ENCODE measurements at regions not wholly inside any gene's neighbourhood (a gene's known extent, or its start where the extent isn't known, plus 50 kb on each side); places are given as distances from the start of the nearest gene placed in this dataset.

- no peak for DNase-seq (ENCODE audit: low spot score in 2 of 2)
- intact Hi-C loops (cut with DNase I): no loop called here
- Histone ChIP-seq H3K27ac (no peak overlapping the region), H3K27me3 (no peaks in the 10 kb centered on the region), H3K9me3 (no peaks in the 10 kb centered on the region), H3K4me1 (no peaks in the 10 kb centered on the region), H3K4me3 (no peak overlapping the region), H3K36me3 (no peaks in the 10 kb centered on the region)
- TF ChIP-seq CTCF (IDR thresholded peaks at IDR 0.05): no peak
Measured at GRCh38 chr6:98516866-98517265, 317.5 kb upstream of the POU3F2 start.

GRCh38 chr6:98525860-98526259 lies 308.5 kb upstream of the POU3F2 start:
- no peak overlapping the region for H3K4me3 ChIP-seq
- intact Hi-C loops (cut with DNase I): no loop called here
- no peaks in the 10 kb centered on the region for H3K27me3 ChIP-seq

GRCh38 chr6:98526465-98526864 lies 307.9 kb upstream of the POU3F2 start:
- no peak for TF ChIP-seq CTCF (IDR thresholded peaks at IDR 0.05)
- Histone ChIP-seq H3K36me3 (no peaks in the 10 kb centered on the region), H3K27me3 (no peaks in the 10 kb centered on the region), H3K4me1 (no peaks in the 10 kb centered on the region), H3K4me3 (no peak overlapping the region), H3K9me3 (no peaks in the 10 kb centered on the region), H3K27ac (no peak overlapping the region)
- intact Hi-C loops (cut with DNase I): no loop called here
- DNase-seq (ENCODE audit: low spot score in 2 of 2): no peak

More at GRCh38 chr6:98525860-98526259, 308.5 kb upstream of the POU3F2 start:
- H3K9me3 ChIP-seq: no peaks in the 10 kb centered on the region
- TF ChIP-seq CTCF (IDR thresholded peaks at IDR 0.05): no peak
- no peaks in the 10 kb centered on the region for H3K4me1 ChIP-seq
- no peak overlapping the region for H3K27ac ChIP-seq
- DNase-seq (ENCODE audit: low spot score in 2 of 2): no peak
- no peaks in the 10 kb centered on the region for H3K36me3 ChIP-seq

- no peaks in the 10 kb centered on the region for H3K4me1 ChIP-seq
- H3K9me3 ChIP-seq: no peaks in the 10 kb centered on the region
- no peak overlapping the region for H3K4me3 ChIP-seq
- intact Hi-C loops (cut with DNase I): no loop called here
- no peaks in the 10 kb centered on the region for H3K27me3 ChIP-seq
- no peaks in the 10 kb centered on the region for H3K36me3 ChIP-seq
- no peak for DNase-seq (ENCODE audit: low spot score in 2 of 2)
- TF ChIP-seq CTCF (IDR thresholded peaks at IDR 0.05): no peak
- no peak overlapping the region for H3K27ac ChIP-seq
Measured at GRCh38 chr6:98529364-98529763, 305.0 kb upstream of the POU3F2 start.

GRCh38 chr6:98530732-98531131 lies 303.6 kb upstream of the POU3F2 start:
- no peak for TF ChIP-seq CTCF (IDR thresholded peaks at IDR 0.05)
- intact Hi-C loops (cut with DNase I): no loop called here
- no peak overlapping the region for H3K27ac ChIP-seq

GRCh38 chr6:98532004-98532403 lies 302.4 kb upstream of the POU3F2 start:
- intact Hi-C loops (cut with DNase I): no loop called here
- no peak for TF ChIP-seq CTCF (IDR thresholded peaks at IDR 0.05)
- Histone ChIP-seq H3K4me3 (no peak overlapping the region), H3K27me3 (no peaks in the 10 kb centered on the region), H3K36me3 (no peaks in the 10 kb centered on the region), H3K9me3 (no peaks in the 10 kb centered on the region), H3K27ac (no peak overlapping the region), H3K4me1 (no peaks in the 10 kb centered on the region)
- no peak for DNase-seq (ENCODE audit: low spot score in 2 of 2)

More at GRCh38 chr6:98530732-98531131, 303.6 kb upstream of the POU3F2 start:
- Histone ChIP-seq H3K4me3 (no peak overlapping the region), H3K9me3 (no peaks in the 10 kb centered on the region), H3K4me1 (no peaks in the 10 kb centered on the region), H3K36me3 (no peaks in the 10 kb centered on the region), H3K27me3 (no peaks in the 10 kb centered on the region)
- no peak for DNase-seq (ENCODE audit: low spot score in 2 of 2)
